Adipocyte (in vitro differentiated cells): ENCODE measurements at regions not wholly inside any gene's neighbourhood (a gene's known extent, or its start where the extent isn't known, plus 50 kb on each side); places are given as distances from the start of the nearest gene placed in this dataset.
A peak's percentile ranks its signal among the peaks of the same experiment; 100 is the strongest.

Experiments used
- DNase-seq: peaks from one replicate; pipeline ENCODE4 v3.0.0-alpha.2; 2015; ENCODE audit warnings: low read depth
- H3K27me3 ChIP-seq: replicated peaks from 2 replicates; pipeline ENCODE4 v1.7.0; 2013; ENCODE audit warnings: mild to moderate bottlenecking, low read length, moderate library complexity; ENCODE audit not compliant: control insufficient read depth, insufficient read depth
- H3K36me3 ChIP-seq: 2 replicates; pipeline ENCODE4 v1.7.0; 2013; ENCODE audit warnings: low read length, mild to moderate bottlenecking, moderate library complexity; ENCODE audit not compliant: control insufficient read depth, insufficient read depth, severe bottlenecking
- H3K4me1 ChIP-seq: 2 replicates; pipeline ENCODE4 v1.7.0; 2013; ENCODE audit warnings: mild to moderate bottlenecking, low read length, moderate library complexity; ENCODE audit not compliant: control insufficient read depth, insufficient read depth
- H3K4me3 ChIP-seq: 2 replicates; pipeline ENCODE4 v1.7.0; 2013; ENCODE audit warnings: mild to moderate bottlenecking, low read length, moderate library complexity
- H3K9ac ChIP-seq: 2 replicates; pipeline ENCODE4 v1.7.0; 2013; ENCODE audit warnings: mild to moderate bottlenecking, low read length, moderate library complexity
- H3K9me3 ChIP-seq: 2 replicates; pipeline ENCODE4 v1.7.0; 2013; ENCODE audit warnings: mild to moderate bottlenecking, low read length, moderate library complexity; ENCODE audit not compliant: control insufficient read depth

- Histone ChIP-seq H3K4me3 (peak overlapping the region; percentile 35), H3K36me3 (no peaks in the 10 kb centered on the region), H3K9ac (no peak overlapping the region), H3K9me3 (no peaks in the 10 kb centered on the region), H3K27me3 (peaks cover 23% of the 10 kb centered on the region), H3K4me1 (peaks cover 8% of the 10 kb centered on the region)
- no peak for DNase-seq
These were observed 243.4 kb upstream of the PELI2 start for GRCh38 chr14:55874785-55875184.

- H3K4me3 ChIP-seq, result no peak overlapping the region
- no peaks in the 10 kb centered on the region for H3K9me3 ChIP-seq
- no peak for DNase-seq
- no peaks in the 10 kb centered on the region for H3K36me3 ChIP-seq
- no peak overlapping the region for H3K9ac ChIP-seq
- H3K27me3 ChIP-seq, result peaks cover 29% of the 10 kb centered on the region
- H3K4me1 ChIP-seq, result peaks cover 8% of the 10 kb centered on the region
These were observed 240.3 kb upstream of the PELI2 start for GRCh38 chr14:55877942-55878341.

GRCh38 chr14:55881577-55882241 lies 236.5 kb upstream of the PELI2 start:
- DNase-seq, result no peak
- peaks cover 8% of the 10 kb centered on the region for H3K4me1 ChIP-seq
- H3K27me3 ChIP-seq, result peaks cover 21% of the 10 kb centered on the region
- no peak overlapping the region for H3K9ac ChIP-seq
- H3K4me3 ChIP-seq, result no peak overlapping the region
- no peaks in the 10 kb centered on the region for H3K36me3 ChIP-seq
- H3K9me3 ChIP-seq, result no peaks in the 10 kb centered on the region

GRCh38 chr14:55884819-55885218 lies 233.4 kb upstream of the PELI2 start:
- Histone ChIP-seq H3K9ac (no peak overlapping the region), H3K4me1 (no peaks in the 10 kb centered on the region), H3K36me3 (no peaks in the 10 kb centered on the region), H3K27me3 (peaks cover 5% of the 10 kb centered on the region), H3K4me3 (no peak overlapping the region), H3K9me3 (no peaks in the 10 kb centered on the region)
- DNase-seq, result no peak

- Histone ChIP-seq H3K9ac (no peak overlapping the region), H3K27me3 (peaks cover 3% of the 10 kb centered on the region), H3K36me3 (no peaks in the 10 kb centered on the region), H3K4me3 (no peak overlapping the region), H3K4me1 (no peaks in the 10 kb centered on the region), H3K9me3 (no peaks in the 10 kb centered on the region)
- DNase-seq, result no peak
These were observed 229.1 kb upstream of the PELI2 start for GRCh38 chr14:55889124-55889523.

GRCh38 chr14:55891692-55892091 lies 226.5 kb upstream of the PELI2 start:
- no peak overlapping the region for H3K4me3 ChIP-seq
- no peak overlapping the region for H3K9ac ChIP-seq
- no peak for DNase-seq
- H3K4me1 ChIP-seq, result no peaks in the 10 kb centered on the region
- no peaks in the 10 kb centered on the region for H3K36me3 ChIP-seq
- H3K27me3 ChIP-seq, result peaks cover 3% of the 10 kb centered on the region
- no peaks in the 10 kb centered on the region for H3K9me3 ChIP-seq

- H3K9ac ChIP-seq, result no peak overlapping the region
- H3K36me3 ChIP-seq, result no peaks in the 10 kb centered on the region
- peaks cover 3% of the 10 kb centered on the region for H3K27me3 ChIP-seq
- DNase-seq, result no peak
- no peak overlapping the region for H3K4me3 ChIP-seq
- no peaks in the 10 kb centered on the region for H3K4me1 ChIP-seq
- no peaks in the 10 kb centered on the region for H3K9me3 ChIP-seq
These were observed 225.3 kb upstream of the PELI2 start for GRCh38 chr14:55892906-55893305.

GRCh38 chr14:55893705-55894104 lies 224.5 kb upstream of the PELI2 start:
- Histone ChIP-seq H3K4me3 (no peak overlapping the region), H3K27me3 (peaks cover 3% of the 10 kb centered on the region), H3K9me3 (no peaks in the 10 kb centered on the region), H3K36me3 (no peaks in the 10 kb centered on the region), H3K9ac (no peak overlapping the region), H3K4me1 (no peaks in the 10 kb centered on the region)
- no peak for DNase-seq

GRCh38 chr14:55897031-55897430 lies 221.2 kb upstream of the PELI2 start:
- H3K4me1 ChIP-seq, result no peaks in the 10 kb centered on the region
- H3K9me3 ChIP-seq, result no peaks in the 10 kb centered on the region
- DNase-seq, result no peak
- H3K27me3 ChIP-seq, result peaks cover 3% of the 10 kb centered on the region
- no peaks in the 10 kb centered on the region for H3K36me3 ChIP-seq
- H3K4me3 ChIP-seq, result no peak overlapping the region
- H3K9ac ChIP-seq, result no peak overlapping the region

GRCh38 chr14:55898938-55899337 lies 219.3 kb upstream of the PELI2 start:
- H3K27me3 ChIP-seq, result no peaks in the 10 kb centered on the region
- no peak for DNase-seq
- no peak overlapping the region for H3K9ac ChIP-seq
- no peaks in the 10 kb centered on the region for H3K9me3 ChIP-seq
- H3K4me1 ChIP-seq, result no peaks in the 10 kb centered on the region
- no peaks in the 10 kb centered on the region for H3K36me3 ChIP-seq
- H3K4me3 ChIP-seq, result no peak overlapping the region

GRCh38 chr14:55899531-55899930 lies 218.7 kb upstream of the PELI2 start:
- Histone ChIP-seq H3K36me3 (no peaks in the 10 kb centered on the region), H3K4me1 (no peaks in the 10 kb centered on the region), H3K9me3 (no peaks in the 10 kb centered on the region), H3K9ac (no peak overlapping the region), H3K4me3 (no peak overlapping the region), H3K27me3 (no peaks in the 10 kb centered on the region)
- DNase-seq, result peak; percentile 62

- Histone ChIP-seq H3K36me3 (no peaks in the 10 kb centered on the region), H3K9ac (no peak overlapping the region), H3K27me3 (no peaks in the 10 kb centered on the region), H3K9me3 (no peaks in the 10 kb centered on the region), H3K4me1 (no peaks in the 10 kb centered on the region), H3K4me3 (no peak overlapping the region)
- DNase-seq, result no peak
These were observed 217.5 kb upstream of the PELI2 start for GRCh38 chr14:55900749-55901148.
